Neural progenitor cell (in vitro differentiated cells): ENCODE measurements at regions not wholly inside any gene's neighbourhood (a gene's known extent, or its start where the extent isn't known, plus 50 kb on each side); places are given as distances from the start of the nearest gene placed in this dataset.

Experiments used
- DNase-seq: peaks from one replicate; pipeline ENCODE4 v3.0.0-alpha.2; 2016; ENCODE audit warnings: low spot score
- H2AFZ ChIP-seq: fragments of 200-600 bp; sonication (generic); replicated peaks from 2 replicates; pipeline ENCODE4 v1.6.1; 2016; ENCODE audit warnings: antibody characterized with exemption
- H3F3A ChIP-seq: fragments of 200-600 bp; sonication (generic); 2 replicates; pipeline ENCODE4 v1.6.1; 2016; ENCODE audit warnings: antibody characterized with exemption, low read depth
- H3K27ac ChIP-seq: fragments of 200-600 bp; sonication (generic); 2 replicates; pipeline ENCODE4 v1.5.1; 2016; ENCODE audit warnings: mild to moderate bottlenecking
- H3K27me3 ChIP-seq: fragments of 200-600 bp; sonication (generic); 2 replicates; pipeline ENCODE4 v1.6.1; 2016; ENCODE audit warnings: mild to moderate bottlenecking, moderate library complexity
- H3K36me3 ChIP-seq: fragments of 200-600 bp; sonication (generic); 2 replicates; pipeline ENCODE4 v1.5.1; 2016
- H3K4me1 ChIP-seq: fragments of 200-600 bp; sonication (generic); 2 replicates; pipeline ENCODE4 v1.6.1; 2016; ENCODE audit warnings: mixed run types
- H3K4me2 ChIP-seq: fragments of 200-600 bp; sonication (generic); 2 replicates; pipeline ENCODE4 v1.6.1; 2016
- H3K4me3 ChIP-seq: fragments of 200-600 bp; sonication (generic); 2 replicates; pipeline ENCODE4 v1.5.1; 2016
- H3K79me2 ChIP-seq: fragments of 200-600 bp; sonication (generic); 2 replicates; pipeline ENCODE4 v1.6.1; 2016; ENCODE audit warnings: low read depth
- H3K9ac ChIP-seq: fragments of 200-600 bp; sonication (generic); 2 replicates; pipeline ENCODE4 v1.6.1; 2016
- H3K9me3 ChIP-seq: fragments of 200-600 bp; sonication (generic); 2 replicates; pipeline ENCODE4 v1.5.1; 2016; ENCODE audit warnings: low read depth
- H4K20me1 ChIP-seq: fragments of 200-600 bp; sonication (generic); 2 replicates; pipeline ENCODE4 v1.6.1; 2016; ENCODE audit warnings: low read depth
- H3K27ac Mint-ChIP-seq: 3 replicates; pipeline ENCODE4 v1.8.0; 2021; ENCODE audit warnings: mixed read lengths
- H3K27me3 Mint-ChIP-seq: 2 replicates; pipeline ENCODE4 v1.8.0; 2022; ENCODE audit warnings: low read depth, mild to moderate bottlenecking, inconsistent platforms, moderate library complexity, mixed read lengths; ENCODE audit not compliant: insufficient read depth
- H3K36me3 Mint-ChIP-seq: 3 replicates; pipeline ENCODE4 v1.8.0; 2021; ENCODE audit warnings: mixed read lengths
- H3K4me1 Mint-ChIP-seq: 3 replicates; pipeline ENCODE4 v1.8.0; 2021; ENCODE audit warnings: mixed read lengths
- H3K4me3 Mint-ChIP-seq: 3 replicates; pipeline ENCODE4 v1.8.0; 2021; ENCODE audit warnings: mild to moderate bottlenecking, moderate library complexity, mixed read lengths
- H3K9me3 Mint-ChIP-seq: 3 replicates; pipeline ENCODE4 v1.8.0; 2020; ENCODE audit warnings: mixed read lengths
- EZH2 ChIP-seq: fragments of 200-600 bp; sonication (generic); IDR thresholded peaks from 2 replicates; pipeline ENCODE4 v1.6.1; 2017; ENCODE audit warnings: antibody characterized with exemption, mild to moderate bottlenecking, moderate library complexity
- EZH2phosphoT487 ChIP-seq: fragments of 200-600 bp; sonication (generic); IDR thresholded peaks from 2 replicates; pipeline ENCODE4 v1.6.1; 2017; ENCODE audit warnings: antibody characterized with exemption
- TF ChIP-seq, protein P1 (sequence below): fragments of 200-600 bp; sonication (generic); IDR thresholded peaks from 2 replicates; pipeline ENCODE4 v1.5.1; 2017; ENCODE audit warnings: antibody characterized with exemption, mild to moderate bottlenecking

DNA sequence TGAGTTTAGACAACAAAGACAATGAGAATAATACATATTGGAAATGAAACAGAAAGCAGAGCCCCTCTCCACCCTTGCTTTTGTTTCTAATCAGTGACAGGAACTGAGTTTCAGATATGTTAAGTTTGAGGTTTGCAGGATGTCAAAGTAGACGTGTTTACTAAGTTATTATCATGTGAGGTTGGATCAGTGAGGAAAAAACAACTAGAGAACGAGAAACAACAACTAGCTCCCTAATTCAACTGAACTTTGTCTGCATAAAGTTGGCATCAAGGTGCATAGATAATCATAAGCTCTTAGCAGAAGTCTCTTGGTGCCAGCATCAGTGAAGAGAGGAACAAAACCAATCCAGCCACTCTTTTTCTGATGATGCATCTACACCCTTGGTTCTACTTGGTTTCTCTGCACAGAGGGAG, 491.1 kb upstream of the NR2F2 start:
- H3K4me3 Mint-ChIP-seq = no peak overlapping the region
- no peaks in the 10 kb centered on the region for H3F3A ChIP-seq
- H3K4me2 ChIP-seq = no peak overlapping the region
- no peak overlapping the region for H2AFZ ChIP-seq
- H3K36me3 ChIP-seq = no peaks in the 10 kb centered on the region
- H3K27ac Mint-ChIP-seq = peak overlapping the region; percentile 23
- peaks cover 37% of the 10 kb centered on the region for H3K4me1 Mint-ChIP-seq
- H3K27ac ChIP-seq = no peak overlapping the region
- H4K20me1 ChIP-seq = no peaks in the 10 kb centered on the region
- no peak overlapping the region for H3K4me3 ChIP-seq
- no peaks in the 10 kb centered on the region for H3K79me2 ChIP-seq
- no peaks in the 10 kb centered on the region for H3K27me3 Mint-ChIP-seq
- TF ChIP-seq EZH2 (no peak), EZH2phosphoT487 (no peak)
- TF ChIP-seq, protein P1, sequence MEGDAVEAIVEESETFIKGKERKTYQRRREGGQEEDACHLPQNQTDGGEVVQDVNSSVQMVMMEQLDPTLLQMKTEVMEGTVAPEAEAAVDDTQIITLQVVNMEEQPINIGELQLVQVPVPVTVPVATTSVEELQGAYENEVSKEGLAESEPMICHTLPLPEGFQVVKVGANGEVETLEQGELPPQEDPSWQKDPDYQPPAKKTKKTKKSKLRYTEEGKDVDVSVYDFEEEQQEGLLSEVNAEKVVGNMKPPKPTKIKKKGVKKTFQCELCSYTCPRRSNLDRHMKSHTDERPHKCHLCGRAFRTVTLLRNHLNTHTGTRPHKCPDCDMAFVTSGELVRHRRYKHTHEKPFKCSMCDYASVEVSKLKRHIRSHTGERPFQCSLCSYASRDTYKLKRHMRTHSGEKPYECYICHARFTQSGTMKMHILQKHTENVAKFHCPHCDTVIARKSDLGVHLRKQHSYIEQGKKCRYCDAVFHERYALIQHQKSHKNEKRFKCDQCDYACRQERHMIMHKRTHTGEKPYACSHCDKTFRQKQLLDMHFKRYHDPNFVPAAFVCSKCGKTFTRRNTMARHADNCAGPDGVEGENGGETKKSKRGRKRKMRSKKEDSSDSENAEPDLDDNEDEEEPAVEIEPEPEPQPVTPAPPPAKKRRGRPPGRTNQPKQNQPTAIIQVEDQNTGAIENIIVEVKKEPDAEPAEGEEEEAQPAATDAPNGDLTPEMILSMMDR = no peak
- peaks cover 2% of the 10 kb centered on the region for H3K36me3 Mint-ChIP-seq
- H3K9ac ChIP-seq = no peak overlapping the region
- peaks cover 20% of the 10 kb centered on the region for H3K4me1 ChIP-seq
- peaks cover 3% of the 10 kb centered on the region for H3K9me3 Mint-ChIP-seq
- H3K27me3 ChIP-seq = no peaks in the 10 kb centered on the region
- no peaks in the 10 kb centered on the region for H3K9me3 ChIP-seq
- DNase-seq = no peak

DNA sequence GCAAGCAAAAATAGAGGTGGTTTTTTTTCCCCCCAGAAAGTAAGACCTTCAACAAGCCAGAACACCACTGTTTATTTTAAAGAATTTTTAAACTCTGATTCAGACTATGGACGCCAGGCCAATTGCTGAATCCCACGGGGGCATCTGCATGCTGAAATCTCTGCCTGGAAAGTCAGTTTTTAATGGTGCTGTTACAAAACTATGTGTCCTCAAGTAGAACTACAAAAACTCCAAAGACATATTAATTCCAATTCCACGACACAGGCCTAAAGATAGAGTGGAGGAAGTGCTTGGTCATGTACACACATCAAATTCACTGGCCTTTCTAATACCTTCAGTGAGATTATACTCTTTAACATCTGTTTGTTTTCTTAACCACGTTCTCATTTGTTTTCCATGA, 490.5 kb upstream of the NR2F2 start:
- Histone ChIP-seq H3K4me2 (no peak overlapping the region), H3K79me2 (no peaks in the 10 kb centered on the region), H3K27ac (no peak overlapping the region), H3K9ac (no peak overlapping the region), H3F3A (peaks cover 5% of the 10 kb centered on the region), H3K27me3 (no peaks in the 10 kb centered on the region), H3K9me3 (no peaks in the 10 kb centered on the region), H3K36me3 (no peaks in the 10 kb centered on the region), H4K20me1 (no peaks in the 10 kb centered on the region), H3K4me3 (no peak overlapping the region), H3K4me1 (peaks cover 26% of the 10 kb centered on the region), H2AFZ (no peak overlapping the region)
- peaks cover 3% of the 10 kb centered on the region for H3K9me3 Mint-ChIP-seq
- H3K27ac Mint-ChIP-seq = peak overlapping the region; percentile 90
- H3K4me3 Mint-ChIP-seq = no peak overlapping the region
- peaks cover 2% of the 10 kb centered on the region for H3K36me3 Mint-ChIP-seq
- no peak for TF ChIP-seq EZH2phosphoT487
- TF ChIP-seq EZH2 = no peak
- TF ChIP-seq, protein P1 = no peak
- peaks cover 41% of the 10 kb centered on the region for H3K4me1 Mint-ChIP-seq
- H3K27me3 Mint-ChIP-seq = no peaks in the 10 kb centered on the region
- no peak for DNase-seq

DNA sequence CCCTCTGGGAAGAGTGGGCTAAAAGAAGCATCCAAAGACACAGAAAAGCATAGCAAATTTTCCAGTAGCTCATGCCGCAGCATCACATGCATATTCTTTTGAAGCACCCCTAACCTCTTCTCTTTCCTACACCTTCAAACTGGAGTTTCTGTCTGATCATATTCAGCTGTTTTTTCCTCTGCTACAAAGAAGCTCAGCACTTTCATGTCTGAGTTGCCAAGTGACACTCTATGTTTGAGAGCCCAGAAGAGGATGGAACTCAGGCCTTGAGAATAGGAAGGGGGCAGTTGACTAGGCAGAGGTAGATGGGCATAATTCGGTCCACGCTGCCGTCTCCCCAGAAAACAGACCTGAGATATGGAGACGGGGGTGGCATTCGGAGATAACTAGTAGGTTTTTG, 489.6 kb upstream of the NR2F2 start:
- Histone ChIP-seq H3K36me3 (no peaks in the 10 kb centered on the region), H3K9me3 (no peaks in the 10 kb centered on the region), H4K20me1 (no peaks in the 10 kb centered on the region), H3K9ac (no peak overlapping the region), H3K4me2 (no peak overlapping the region), H3K27me3 (no peaks in the 10 kb centered on the region), H3K27ac (no peak overlapping the region), H3K4me1 (peaks cover 35% of the 10 kb centered on the region), H3K79me2 (no peaks in the 10 kb centered on the region), H3F3A (peaks cover 13% of the 10 kb centered on the region), H2AFZ (no peak overlapping the region), H3K4me3 (no peak overlapping the region)
- H3K27me3 Mint-ChIP-seq = no peaks in the 10 kb centered on the region
- no peak for DNase-seq
- no peak overlapping the region for H3K27ac Mint-ChIP-seq
- TF ChIP-seq EZH2 (no peak), EZH2phosphoT487 (no peak)
- TF ChIP-seq, protein P1 = no peak
- H3K4me1 Mint-ChIP-seq = peaks cover 49% of the 10 kb centered on the region
- H3K36me3 Mint-ChIP-seq = peaks cover 2% of the 10 kb centered on the region
- no peak overlapping the region for H3K4me3 Mint-ChIP-seq
- peaks cover 3% of the 10 kb centered on the region for H3K9me3 Mint-ChIP-seq

DNA sequence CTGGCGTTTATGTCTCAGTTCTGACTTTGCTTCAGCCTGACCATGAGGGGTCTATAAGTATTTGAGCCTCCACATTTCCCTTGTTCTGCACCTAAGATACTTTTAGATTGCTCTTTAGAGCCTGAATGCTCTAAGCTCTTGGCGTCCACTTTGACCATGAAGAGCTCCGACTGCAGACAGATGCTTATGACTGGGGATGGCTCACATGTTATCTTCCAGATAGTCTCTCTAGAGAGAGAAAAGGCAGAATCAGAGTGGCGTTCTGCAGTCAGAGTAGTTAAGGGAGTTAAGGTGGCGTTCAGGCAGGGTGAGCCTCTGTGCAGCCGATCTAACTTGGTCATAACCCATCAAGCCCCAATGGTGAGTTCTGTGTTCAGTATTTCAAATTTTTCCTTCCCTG, 487.9 kb upstream of the NR2F2 start:
- H4K20me1 ChIP-seq = no peaks in the 10 kb centered on the region
- Mint-ChIP-seq H3K27ac (peak overlapping the region; percentile 27), H3K9me3 (peaks cover 3% of the 10 kb centered on the region), H3K36me3 (peaks cover 2% of the 10 kb centered on the region), H3K27me3 (no peaks in the 10 kb centered on the region), H3K4me3 (no peak overlapping the region), H3K4me1 (peaks cover 65% of the 10 kb centered on the region)
- H3K79me2 ChIP-seq = no peaks in the 10 kb centered on the region
- H3K4me2 ChIP-seq = no peak overlapping the region
- DNase-seq = no peak
- H3K9me3 ChIP-seq = no peaks in the 10 kb centered on the region
- no peak overlapping the region for H3K27ac ChIP-seq
- no peak overlapping the region for H3K4me3 ChIP-seq
- no peaks in the 10 kb centered on the region for H3K27me3 ChIP-seq
- no peaks in the 10 kb centered on the region for H3K36me3 ChIP-seq
- H3F3A ChIP-seq = peaks cover 30% of the 10 kb centered on the region
- no peak overlapping the region for H3K9ac ChIP-seq
- TF ChIP-seq, protein P1 = no peak
- TF ChIP-seq EZH2phosphoT487 (no peak), EZH2 (no peak)
- H3K4me1 ChIP-seq = peaks cover 52% of the 10 kb centered on the region
- no peak overlapping the region for H2AFZ ChIP-seq
